ENCODE measurements at regions not wholly inside any gene's neighbourhood (a gene's known extent, or its start where the extent isn't known, plus 50 kb on each side); places are given as distances from the start of the nearest gene placed in this dataset.

DNA sequence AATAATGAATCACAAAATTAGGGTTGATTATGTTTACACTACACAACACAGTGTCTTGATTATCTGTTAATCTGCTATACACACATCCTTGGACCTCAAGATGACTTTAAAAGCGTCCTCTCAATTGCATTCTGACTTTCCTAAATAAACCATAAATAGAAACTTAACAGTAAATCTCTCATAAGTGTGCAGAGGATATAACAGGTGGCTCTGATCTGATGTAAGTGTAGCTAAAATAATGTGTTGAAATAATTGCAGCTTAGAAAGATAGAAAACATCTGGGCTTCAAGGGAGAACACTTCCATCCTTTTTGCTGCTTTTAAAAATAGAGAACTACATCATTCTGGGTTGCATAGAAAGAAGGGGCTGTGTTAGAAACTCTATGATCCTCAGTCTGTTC lies 78.4 kb upstream of the EFEMP1 start:
- in situ Hi-C loops (cut with HindIII; ENCODE audit: low pct_ligation_motif_present, low sequenced_read_pairs): no loop called here
- H3K36me3 ChIP-seq (replicated peaks): no peaks in the 10 kb centered on the region
- DNase-seq: no peak
- no peak overlapping the region for H3K27ac ChIP-seq
- no peaks in the 10 kb centered on the region for H3K27me3 ChIP-seq (replicated peaks)
- no peak overlapping the region for H3K4me3 ChIP-seq (ENCODE audit: low read depth, low read length)
- TF ChIP-seq, protein P1, sequence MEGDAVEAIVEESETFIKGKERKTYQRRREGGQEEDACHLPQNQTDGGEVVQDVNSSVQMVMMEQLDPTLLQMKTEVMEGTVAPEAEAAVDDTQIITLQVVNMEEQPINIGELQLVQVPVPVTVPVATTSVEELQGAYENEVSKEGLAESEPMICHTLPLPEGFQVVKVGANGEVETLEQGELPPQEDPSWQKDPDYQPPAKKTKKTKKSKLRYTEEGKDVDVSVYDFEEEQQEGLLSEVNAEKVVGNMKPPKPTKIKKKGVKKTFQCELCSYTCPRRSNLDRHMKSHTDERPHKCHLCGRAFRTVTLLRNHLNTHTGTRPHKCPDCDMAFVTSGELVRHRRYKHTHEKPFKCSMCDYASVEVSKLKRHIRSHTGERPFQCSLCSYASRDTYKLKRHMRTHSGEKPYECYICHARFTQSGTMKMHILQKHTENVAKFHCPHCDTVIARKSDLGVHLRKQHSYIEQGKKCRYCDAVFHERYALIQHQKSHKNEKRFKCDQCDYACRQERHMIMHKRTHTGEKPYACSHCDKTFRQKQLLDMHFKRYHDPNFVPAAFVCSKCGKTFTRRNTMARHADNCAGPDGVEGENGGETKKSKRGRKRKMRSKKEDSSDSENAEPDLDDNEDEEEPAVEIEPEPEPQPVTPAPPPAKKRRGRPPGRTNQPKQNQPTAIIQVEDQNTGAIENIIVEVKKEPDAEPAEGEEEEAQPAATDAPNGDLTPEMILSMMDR (IDR thresholded peaks at IDR 0.05; ENCODE audit: low read depth, low read length, missing control alignments): no peak

DNA sequence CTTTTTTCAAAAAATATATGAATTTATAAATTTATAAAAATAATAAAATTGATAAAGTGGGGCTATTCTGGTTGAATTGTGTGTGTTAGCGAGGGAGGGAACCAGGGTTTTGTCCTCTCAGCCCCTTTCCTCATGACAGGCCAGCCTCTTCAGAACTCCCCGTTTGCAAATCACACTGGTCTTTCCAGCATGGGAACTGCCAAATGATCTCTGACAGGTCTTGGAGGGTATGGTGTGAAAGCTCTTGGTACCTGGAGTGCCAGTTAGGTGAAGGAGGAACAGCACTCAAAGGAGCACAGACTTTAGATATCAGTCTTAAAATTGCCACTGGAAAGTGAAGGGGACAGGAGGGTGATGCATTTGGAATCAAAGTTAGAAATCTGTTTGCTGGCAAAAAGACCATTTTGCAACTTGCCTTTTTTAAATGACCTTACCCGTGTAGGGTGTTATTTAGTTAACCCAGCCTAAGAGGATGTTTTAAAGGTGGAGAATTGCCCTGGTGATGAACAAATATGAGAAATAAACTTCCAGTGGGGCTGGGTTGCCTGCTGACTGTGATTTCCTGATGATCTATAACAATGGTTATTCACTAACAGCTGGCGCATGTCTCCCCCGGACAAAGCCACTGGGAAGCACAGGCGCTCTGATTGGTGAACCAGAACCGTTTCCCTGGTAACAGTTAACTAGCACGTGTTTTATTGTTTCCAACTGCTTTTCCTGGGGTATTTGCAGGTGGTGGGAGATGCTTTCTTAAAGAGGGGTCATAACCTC lies 85.3 kb upstream of the EFEMP1 start:
- H3K36me3 ChIP-seq (replicated peaks): no peaks in the 10 kb centered on the region
- TF ChIP-seq, protein P1 (IDR thresholded peaks at IDR 0.05; ENCODE audit: low read depth, low read length, missing control alignments): no peak
- peak overlapping the region; percentile 44 for H3K27ac ChIP-seq
- H3K4me3 ChIP-seq (ENCODE audit: low read depth, low read length): no peak overlapping the region
- H3K27me3 ChIP-seq (replicated peaks): no peaks in the 10 kb centered on the region
- in situ Hi-C loops (cut with HindIII; ENCODE audit: low pct_ligation_motif_present, low sequenced_read_pairs): no loop called here
- DNase-seq: peak; percentile 92

DNA sequence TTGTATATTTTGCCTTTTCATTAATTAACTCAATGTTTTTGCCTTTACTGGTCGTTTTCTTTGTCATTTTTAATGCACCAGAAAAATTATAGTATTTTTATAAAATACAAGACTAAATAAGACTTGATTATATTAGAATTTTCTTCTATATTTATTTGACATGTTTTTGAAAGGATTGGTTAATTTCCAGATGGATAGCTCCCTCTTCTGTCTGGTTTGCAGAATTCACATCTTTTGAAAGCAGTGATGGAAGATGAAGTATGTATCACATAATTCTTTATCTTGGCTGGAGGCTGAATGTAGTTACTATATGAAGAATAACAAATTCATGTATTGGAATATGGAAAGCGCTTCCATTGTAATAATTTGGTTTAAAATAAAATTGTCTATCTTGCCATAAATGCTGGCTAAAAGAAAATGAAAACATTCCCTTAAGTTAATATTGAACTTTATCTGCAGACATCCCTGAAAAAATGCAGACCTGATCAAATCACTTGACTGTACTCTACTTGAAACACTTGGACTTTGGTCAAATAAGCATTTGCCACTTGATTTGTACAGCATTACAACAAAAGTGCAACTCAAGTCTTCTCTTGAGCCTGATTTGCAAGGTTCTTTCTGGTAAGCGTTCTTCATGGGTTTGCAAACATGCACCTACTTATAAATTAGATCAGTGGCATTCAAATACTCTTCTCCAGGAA lies 86.3 kb upstream of the EFEMP1 start:
- in situ Hi-C loops (cut with HindIII; ENCODE audit: low pct_ligation_motif_present, low sequenced_read_pairs): no loop called here
- Histone ChIP-seq H3K27ac (no peak overlapping the region), H3K4me3 (ENCODE audit: low read depth, low read length) (no peak overlapping the region), H3K27me3 (replicated peaks) (no peaks in the 10 kb centered on the region), H3K36me3 (replicated peaks) (no peaks in the 10 kb centered on the region)
- TF ChIP-seq, protein P1 (IDR thresholded peaks at IDR 0.05; ENCODE audit: low read depth, low read length, missing control alignments): peak; percentile 51
- DNase-seq: peak; percentile 38

DNA sequence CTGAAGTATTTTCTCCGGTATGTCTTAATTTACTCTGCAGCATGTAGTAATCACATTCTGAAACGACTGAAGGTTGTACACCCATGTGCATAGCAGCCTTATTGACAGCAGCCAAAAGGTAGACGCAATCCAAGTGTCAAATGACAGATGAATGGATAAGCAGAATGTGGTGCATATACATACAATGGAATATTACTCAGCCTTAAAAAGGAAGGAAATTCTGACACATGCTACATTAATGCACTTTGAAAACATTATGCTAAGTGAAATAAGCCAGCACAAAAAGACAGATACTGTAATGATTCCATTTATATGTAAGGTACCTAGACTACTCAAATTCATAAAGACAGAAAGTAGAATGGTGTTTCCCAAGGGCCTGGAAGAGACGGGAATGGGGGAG lies 88.0 kb upstream of the EFEMP1 start:
- no peak for DNase-seq
- Histone ChIP-seq H3K36me3 (replicated peaks) (no peaks in the 10 kb centered on the region), H3K4me3 (ENCODE audit: low read depth, low read length) (no peak overlapping the region), H3K27me3 (replicated peaks) (no peaks in the 10 kb centered on the region), H3K27ac (no peak overlapping the region)
- in situ Hi-C loops (cut with HindIII; ENCODE audit: low pct_ligation_motif_present, low sequenced_read_pairs): no loop called here
- TF ChIP-seq, protein P1 (IDR thresholded peaks at IDR 0.05; ENCODE audit: low read depth, low read length, missing control alignments): no peak

DNA sequence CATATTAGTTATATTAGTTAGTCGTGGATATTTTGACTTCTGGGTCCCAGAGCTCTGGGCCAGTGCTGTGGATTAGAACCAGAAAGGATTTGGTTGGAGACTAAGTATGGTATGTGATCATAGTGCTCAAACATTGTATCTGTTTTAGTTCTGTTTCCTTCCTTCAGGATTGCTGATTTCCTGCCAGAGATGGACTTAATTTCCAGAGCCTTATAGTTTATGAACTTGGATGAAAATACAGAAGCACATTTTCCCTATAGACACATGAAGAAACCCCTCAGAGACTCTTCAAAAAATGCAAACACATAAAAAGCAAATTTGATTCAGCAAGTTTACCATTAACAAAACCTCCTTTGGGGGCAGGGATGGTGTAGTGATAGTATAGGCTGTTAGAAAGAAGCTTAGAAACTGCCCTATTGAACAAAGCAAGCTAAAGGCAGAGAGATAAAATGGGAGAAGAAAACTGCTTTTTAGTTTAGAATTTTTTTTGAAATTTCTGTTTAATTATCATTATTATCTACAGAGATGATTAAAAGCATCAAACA lies 88.7 kb upstream of the EFEMP1 start:
- no peak overlapping the region for H3K27ac ChIP-seq
- in situ Hi-C loops (cut with HindIII; ENCODE audit: low pct_ligation_motif_present, low sequenced_read_pairs): no loop called here
- no peak for DNase-seq

More for the DNA sequence above, 88.7 kb upstream of the EFEMP1 start:
- TF ChIP-seq, protein P1 (IDR thresholded peaks at IDR 0.05; ENCODE audit: low read depth, low read length, missing control alignments): no peak
- Histone ChIP-seq H3K27me3 (replicated peaks) (no peaks in the 10 kb centered on the region), H3K36me3 (replicated peaks) (no peaks in the 10 kb centered on the region), H3K4me3 (ENCODE audit: low read depth, low read length) (no peak overlapping the region)
